Stomach (tissue), 4 donors: ENCODE measurements at regions not wholly inside any gene's neighbourhood (a gene's known extent, or its start where the extent isn't known, plus 50 kb on each side); places are given as distances from the start of the nearest gene placed in this dataset.

Experiments
- CTCF ChIP-seq, 7 experiments: fragments of 450-650 bp in 4 of 7; fragments of 200-600 bp in 3 of 7; sonication (generic) in 3 of 7; IDR thresholded peaks; one replicate each; pipeline ENCODE4 v1.5.1; 2016 to 2019; ENCODE audit warnings: antibody characterized with exemption in 7 of 7, control low read depth in 2 of 7, mild to moderate bottlenecking in 1 of 7
- EP300 ChIP-seq: sonication (generic); formaldehyde crosslinking; IDR thresholded peaks from one replicate; pipeline ENCODE4 v1.6.1; 2017; ENCODE audit warnings: antibody characterized with exemption
- POLR2A ChIP-seq, 4 donors: fragments of 450-650 bp; IDR thresholded peaks; one replicate each; pipeline ENCODE4 v1.6.1; 2016; ENCODE audit warnings: antibody characterized with exemption in 4 of 4, control low read depth in 2 of 4, mild to moderate bottlenecking in 1 of 4, moderate library complexity in 1 of 4

- TF ChIP-seq CTCF (IDR thresholded peaks at IDR 0.05) (no peak), POLR2A (IDR thresholded peaks at IDR 0.05) (no peak), EP300 (no peak)
These were observed 2112.2 kb upstream of the C9orf72 start for GRCh38 chr9:29685531-29685930.
